K562 (cell line): ENCODE measurements at regions not wholly inside any gene's neighbourhood (a gene's known extent, or its start where the extent isn't known, plus 50 kb on each side); places are given as distances from the start of the nearest gene placed in this dataset.

ENCODE experiments used
- ATAC-seq: fragments of 200-7000 bp; cut with Tn5 transposase; 3 replicates; pipeline ENCODE4 v1.9.1; 2020; ENCODE audit warnings: moderate library complexity
- BruUV-seq: library from RNA; stranded (reverse); fragments of 400-500 nt; replicated peaks from 2 replicates; lab custom pipeline; 2021; lab: Mats Ljungman, UMichigan
- CTCF ChIA-PET: fragments of 300-600 bp; formaldehyde crosslinking; extraction: SDS; loops from one replicate; lab custom pipeline; 2021; ENCODE audit warnings: low intra/inter-chr PET ratio; lab: Yijun Ruan, JAX
- POLR2A ChIA-PET: fragments of 300-600, 350-650 bp; sonication (Branson Sonifier 250); formaldehyde crosslinking; extraction: SDS; loops from one replicate; lab custom pipeline; 2021; ENCODE audit warnings: antibody characterized with exemption, inconsistent platforms; lab: Yijun Ruan, JAX
- DNase-seq, 4 experiments: peaks; one replicate each; pipeline versions ENCODE4 v3.0.0 to v3.0.0-alpha.2; 2011 to 2018; ENCODE audit warnings: low spot score in 3 of 4, mixed read lengths in 3 of 4; ENCODE audit errors: extremely low read depth in 1 of 4
- FAIRE-seq: peaks from 2 replicates; lab custom pipeline; 2011; peaks lifted over from hg19 to GRCh38; lab: Jason Lieb, UNC
- H2AFZ ChIP-seq: 2 replicates; pipeline ENCODE4 v1.6.0; 2011; ENCODE audit warnings: low read depth, low read length, control low read depth, inconsistent platforms
- H3K27ac ChIP-seq: fragments of 200-600 bp; 3 replicates; pipeline ENCODE4 v1.8.0; 2011; ENCODE audit warnings: low read depth, mild to moderate bottlenecking, control low read depth, inconsistent platforms, low read length, moderate library complexity, mixed read lengths; ENCODE audit errors: extremely low read depth
- H3K27me3 ChIP-seq, 2 experiments: fragments of 300-600 bp in 1 of 2; 2 replicates in 1 of 2; 3 replicates in 1 of 2; pipeline versions ENCODE4 v1.6.0 to v1.8.0; 2011; ENCODE audit warnings: inconsistent platforms in 2 of 2, low read length in 2 of 2, mild to moderate bottlenecking in 1 of 2, mixed read lengths in 1 of 2, moderate library complexity in 1 of 2; ENCODE audit not compliant: control insufficient read depth in 2 of 2, insufficient read depth in 2 of 2
- H3K36me3 ChIP-seq: fragments of 300-600 bp; 3 replicates; pipeline ENCODE4 v1.8.0; 2011; ENCODE audit warnings: mild to moderate bottlenecking, low read length, inconsistent platforms; ENCODE audit not compliant: control insufficient read depth, insufficient read depth
- H3K4me1 ChIP-seq, 2 experiments: fragments of 200-600 bp in 1 of 2; replicated peaks in 1 of 2; 2 replicates in 1 of 2; 3 replicates in 1 of 2; pipeline versions ENCODE4 v1.5.1 to v1.8.0; 2011; ENCODE audit warnings: inconsistent platforms in 2 of 2, low read length in 2 of 2, mild to moderate bottlenecking in 1 of 2, mixed read lengths in 1 of 2, moderate library complexity in 1 of 2; ENCODE audit not compliant: control insufficient read depth in 2 of 2, insufficient read depth in 2 of 2
- H3K4me2 ChIP-seq: 2 replicates; pipeline ENCODE4 v1.6.1; 2011; ENCODE audit warnings: low read length, control low read depth, inconsistent platforms, mixed read lengths; ENCODE audit not compliant: insufficient read depth
- H3K4me3 ChIP-seq: fragments of 200-600 bp; sonication (generic), shearing (Covaris generic); 2 replicates; pipeline ENCODE4 v1.5.1; 2016; ENCODE audit warnings: control low read depth, inconsistent platforms
- H3K79me2 ChIP-seq: fragments of 200-600 bp; 3 replicates; pipeline ENCODE4 v1.8.0; 2011; ENCODE audit warnings: low read length, inconsistent platforms; ENCODE audit not compliant: control insufficient read depth, insufficient read depth
- H3K9ac ChIP-seq, 2 experiments: 2 replicates each; pipeline versions ENCODE4 v1.6.0 to v1.6.1; 2011; ENCODE audit warnings: low read depth in 2 of 2, low read length in 2 of 2, control low read depth in 1 of 2, inconsistent platforms in 1 of 2, mild to moderate bottlenecking in 1 of 2, mixed read lengths in 1 of 2; ENCODE audit not compliant: insufficient read depth in 1 of 2
- H3K9me1 ChIP-seq: one replicate; pipeline ENCODE4 v1.6.0; 2011; ENCODE audit warnings: inconsistent platforms, mild to moderate bottlenecking, low read length, moderate library complexity; ENCODE audit not compliant: control insufficient read depth, insufficient read depth
- H3K9me3 ChIP-seq: replicated peaks from 2 replicates; pipeline ENCODE4 v1.5.1; 2011; ENCODE audit warnings: low read depth, low read length, inconsistent platforms; ENCODE audit not compliant: control insufficient read depth, insufficient read depth
- H4K20me1 ChIP-seq: replicated peaks from 2 replicates; pipeline ENCODE4 v1.6.1; 2011; ENCODE audit warnings: low read length, inconsistent platforms, mixed read lengths; ENCODE audit not compliant: control insufficient read depth, insufficient read depth
- BRF2 ChIP-seq: IDR thresholded peaks from 3 replicates; pipeline ENCODE4 v1.6.1; 2011; ENCODE audit warnings: borderline replicate concordance, mild to moderate bottlenecking; ENCODE audit not compliant: insufficient read length, insufficient read depth
- CHD7 ChIP-seq: fragments of 200-600 bp; sonication (generic); IDR thresholded peaks from one replicate; pipeline ENCODE4 v1.6.1; 2012; ENCODE audit warnings: mild to moderate bottlenecking, low read depth, low read length, inconsistent platforms
- ELF1 ChIP-seq: fragments of 200-800 bp; sonication (Bioruptor generic); IDR thresholded peaks from 2 replicates; pipeline ENCODE4 v1.6.1; 2016; ENCODE audit warnings: missing genetic modification characterization, missing compliant biosample characterization
- KAT7 ChIP-seq: sonication (generic); formaldehyde crosslinking; IDR thresholded peaks from 2 replicates; pipeline ENCODE4 v1.8.0; 2022; ENCODE audit warnings: missing genetic modification reagents, mild to moderate bottlenecking, borderline replicate concordance
- MEIS2 ChIP-seq: fragments of 450-650 bp; IDR thresholded peaks from 2 replicates; pipeline ENCODE4 v1.6.1; 2014; ENCODE audit warnings: mild to moderate bottlenecking; ENCODE audit not compliant: partially characterized antibody
- WGBS: fragments of 100-300 bp; shearing (Covaris generic); methylation state at CpG from one replicate; pipeline ENCODE4 v1.1.6; 2016; ENCODE audit warnings: low coverage, mixed read lengths; ENCODE audit not compliant: insufficient coverage; ENCODE audit errors: missing lambda C conversion rate; 5-methylcytosine and 5-hydroxymethylcytosine counted together
- in situ Hi-C: fragments of 300-500 bp; cut with MboI; formaldehyde crosslinking; loops from 4 replicates; pipeline ENCODE4 v1.15.0; 2018; ENCODE audit warnings: inconsistent platforms, mixed read lengths
- intact Hi-C: fragments of 100-400 bp; cut with micrococcal nuclease; formaldehyde crosslinking; loops from 2 replicates; pipeline ENCODE4 v1.14.2; 2022

GRCh38 chr16:73192232-73192894, 144.4 kb upstream of the ZFHX3 start (continued):
- TF ChIP-seq BRF2, result no peak
- TF ChIP-seq KAT7 (CRISPR knock-in tag), result no peak
- no peak for TF ChIP-seq ELF1
- TF ChIP-seq, all 486 proteins: peak for 0

- peaks cover 0 to 8% of the 10 kb centered on the region in 2 experiments; a peak in 2 of 5 replicates for H3K27me3 ChIP-seq
- FAIRE-seq (no peak), DNase-seq (no peak), ATAC-seq (no peak)
- CTCF ChIA-PET, result no interaction called here
- no peak overlapping the region for H3K4me2 ChIP-seq
- no TSS peak for BruUV-seq
- H2AFZ ChIP-seq, result no peak overlapping the region
- no peak overlapping the region for H3K27ac ChIP-seq
- H3K9me3 ChIP-seq, result no peaks in the 10 kb centered on the region
- H3K79me2 ChIP-seq, result no peaks in the 10 kb centered on the region
- in situ Hi-C loops, result no loop called here
- 2% methylated on average over 7 of the region's 8 CpGs for WGBS
- H3K36me3 ChIP-seq, result no peaks in the 10 kb centered on the region
- H3K4me1 ChIP-seq, result no peaks in the 10 kb centered on the region
- no peak overlapping the region for H3K4me3 ChIP-seq
- H3K9ac ChIP-seq, result no peak overlapping the region
- intact Hi-C loops, result no loop called here
- no peaks in the 10 kb centered on the region for H3K9me1 ChIP-seq
- POLR2A ChIA-PET, result no interaction called here
- 0 out of 2 replicates have a peak, but pooled peaks cover 2% of the 10 kb centered on the region for H4K20me1 ChIP-seq
- TF ChIP-seq CHD7 (no peak), MEIS2 (no peak)
These were observed 143.7 kb upstream of the ZFHX3 start for GRCh38 chr16:73191660-73192046.
